Keratinocyte (primary cell): ENCODE measurements at regions not wholly inside any gene's neighbourhood (a gene's known extent, or its start where the extent isn't known, plus 50 kb on each side); places are given as distances from the start of the nearest gene placed in this dataset.

Experiments
- CTCF ChIP-seq, 3 experiments: IDR thresholded peaks in 1 of 3; conservative IDR thresholded peaks in 1 of 3; optimal IDR thresholded peaks in 1 of 3; 2 replicates in 2 of 3; 3 replicates in 1 of 3; pipeline versions ENCODE3 to v1.5.1; 2011; ENCODE audit warnings: low read length in 3 of 3, mild to moderate bottlenecking in 3 of 3, moderate library complexity in 2 of 3, control low read depth in 1 of 3, inconsistent platforms in 1 of 3; ENCODE audit not compliant: insufficient read depth in 2 of 3; ENCODE audit errors: extremely low read depth in 1 of 3
- EZH2 ChIP-seq: IDR thresholded peaks from one replicate; pipeline ENCODE4 v1.6.1; 2012; ENCODE audit warnings: inconsistent platforms, mild to moderate bottlenecking, low read length, moderate library complexity

DNA sequence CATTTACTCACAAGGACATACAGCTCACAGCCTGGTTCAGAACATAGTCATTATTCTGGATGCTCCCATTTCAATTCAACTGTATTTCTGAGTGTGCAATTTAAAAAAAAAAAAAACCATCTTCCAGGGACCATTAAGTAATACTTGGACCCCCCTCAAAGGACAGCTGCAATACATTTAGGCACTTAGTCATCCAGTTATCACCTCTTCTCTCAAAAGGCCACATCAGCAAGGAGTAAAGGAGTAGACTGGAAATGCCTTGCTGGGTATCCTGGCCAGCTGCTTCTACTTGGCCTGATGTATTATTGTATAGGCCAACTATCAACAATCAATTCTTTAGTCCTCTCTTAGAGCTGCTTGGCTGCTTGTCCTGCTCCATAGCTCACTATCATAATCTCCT is 211.4 kb upstream of the SETMAR start:
- no peak for TF ChIP-seq CTCF (optimal IDR thresholded peaks at IDR 0.05 in 1 of 3, IDR thresholded peaks at IDR 0.05 in 1 of 3, conservative IDR thresholded peaks at IDR 0.05 in 1 of 3; ENCODE audit: extremely low read depth in 1 of 3, insufficient read depth in 2 of 3, low read length in 3 of 3)
- no peak for TF ChIP-seq EZH2
